ENCODE measurements at regions not wholly inside any gene's neighbourhood (a gene's known extent, or its start where the extent isn't known, plus 50 kb on each side); places are given as distances from the start of the nearest gene placed in this dataset.

- no peak for FAIRE-seq
Observed at GRCh38 chr7:116423499-116423898, 76.0 kb upstream of the CAV2 start.

- no peak for FAIRE-seq
Observed at GRCh38 chr7:116425647-116426209, 73.8 kb upstream of the CAV2 start.

DNA sequence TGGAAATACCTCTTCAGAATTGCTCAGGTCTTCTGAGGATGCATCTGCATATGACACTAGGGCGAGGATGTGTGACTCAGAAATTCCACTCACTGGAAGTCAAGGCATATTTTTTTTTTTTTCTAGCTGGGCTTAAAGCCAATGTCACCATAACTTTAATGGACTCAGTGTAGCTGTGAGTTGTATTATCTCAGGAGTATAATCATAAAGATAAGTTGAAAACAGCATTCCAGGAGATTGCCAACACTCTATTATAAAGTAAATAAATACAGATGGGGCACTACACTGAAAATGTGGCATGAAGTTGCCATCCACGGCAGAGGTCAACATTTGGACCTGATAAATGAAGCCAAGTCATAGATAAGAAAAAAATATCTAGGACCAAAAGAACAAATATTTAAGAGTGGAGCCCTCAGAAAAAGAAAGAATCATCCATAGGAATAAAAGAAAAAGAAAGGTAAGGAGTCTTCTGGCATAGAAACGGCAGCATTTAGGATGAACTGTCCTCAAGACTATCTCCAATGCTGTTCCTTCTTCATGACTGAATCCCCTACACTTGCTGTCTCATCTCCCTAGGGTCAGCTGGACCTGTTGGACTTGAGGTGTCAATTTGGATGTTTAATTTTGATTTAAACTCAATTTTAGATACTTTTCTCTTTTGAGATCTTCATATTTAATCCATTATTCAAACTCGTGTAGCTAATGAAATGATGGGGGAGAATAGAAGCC, 72.9 kb upstream of the CAV2 start:
- FAIRE-seq = peak; percentile 61

GRCh38 chr7:116429986-116430619, 69.4 kb upstream of the CAV2 start:
- FAIRE-seq = no peak

GRCh38 chr7:116431787-116432526, 67.6 kb upstream of the CAV2 start:
- no peak for FAIRE-seq

DNA sequence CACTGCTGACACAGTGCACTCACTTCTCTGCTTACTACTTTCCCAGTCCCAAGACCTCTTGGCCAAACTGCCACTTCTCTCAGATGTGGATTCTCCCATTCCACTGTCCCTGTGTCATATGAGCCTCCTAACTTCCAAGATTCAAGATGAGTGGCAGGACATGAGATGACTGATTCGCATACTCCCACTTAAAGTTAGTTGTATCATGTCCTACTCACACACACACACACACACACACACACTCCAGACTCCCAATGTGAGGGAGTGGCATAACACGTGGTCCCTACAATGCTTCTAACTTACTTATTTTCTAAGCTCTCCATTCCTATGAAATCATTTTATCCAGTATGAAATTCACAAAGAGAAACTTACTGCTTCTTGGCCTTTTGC, 67.0 kb upstream of the CAV2 start:
- no peak for FAIRE-seq

- FAIRE-seq = no peak
Observed at GRCh38 chr7:116433246-116433645, 66.3 kb upstream of the CAV2 start.

- no peak for FAIRE-seq
Observed at GRCh38 chr7:116434820-116435341, 64.7 kb upstream of the CAV2 start.

- FAIRE-seq = no peak
Observed at GRCh38 chr7:116436305-116436826, 63.2 kb upstream of the CAV2 start.

DNA sequence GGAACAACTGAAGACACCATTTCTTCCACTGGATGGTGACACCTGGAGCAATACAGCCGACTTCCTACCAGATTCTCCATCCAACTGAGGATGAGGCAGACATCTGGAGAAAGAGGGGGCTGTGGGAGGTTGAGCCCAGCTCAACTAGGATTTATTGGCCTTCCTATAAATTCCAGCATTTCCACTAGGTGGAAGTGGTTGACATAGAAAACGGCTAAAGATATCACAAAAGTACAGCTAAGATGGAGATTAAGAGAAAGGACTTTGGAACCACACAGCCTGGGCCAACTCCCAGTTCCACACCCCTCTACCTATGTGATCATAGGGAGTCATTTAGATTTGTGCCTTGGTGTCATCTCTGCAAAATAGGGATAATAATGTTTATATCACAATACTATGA, 61.3 kb upstream of the CAV2 start:
- FAIRE-seq = no peak

GRCh38 chr7:116439005-116439404, 60.5 kb upstream of the CAV2 start:
- FAIRE-seq = no peak

- FAIRE-seq = no peak
Observed at GRCh38 chr7:116439841-116440549, 59.5 kb upstream of the CAV2 start.

DNA sequence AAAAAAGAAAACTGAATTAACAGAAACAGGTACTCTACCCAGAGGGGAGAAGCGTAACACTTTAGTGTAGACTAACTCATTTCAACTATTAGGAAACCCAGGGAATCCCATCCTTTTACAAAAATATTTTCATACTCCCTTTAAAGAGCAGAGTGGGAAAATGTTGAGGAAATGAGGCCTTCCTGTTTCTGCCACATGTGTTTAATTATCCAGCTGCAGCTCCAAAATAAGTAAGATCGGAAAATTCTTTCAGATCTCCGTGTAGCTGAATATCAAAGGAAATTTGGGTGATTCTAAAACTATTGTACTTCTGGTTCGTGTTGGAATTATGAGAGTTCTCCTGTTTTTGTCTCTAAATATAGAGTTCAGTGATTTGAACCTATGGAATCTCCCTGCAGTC, 58.0 kb upstream of the CAV2 start:
- FAIRE-seq = no peak

- no peak for FAIRE-seq
Observed at GRCh38 chr7:116443101-116443523, 56.4 kb upstream of the CAV2 start.

DNA sequence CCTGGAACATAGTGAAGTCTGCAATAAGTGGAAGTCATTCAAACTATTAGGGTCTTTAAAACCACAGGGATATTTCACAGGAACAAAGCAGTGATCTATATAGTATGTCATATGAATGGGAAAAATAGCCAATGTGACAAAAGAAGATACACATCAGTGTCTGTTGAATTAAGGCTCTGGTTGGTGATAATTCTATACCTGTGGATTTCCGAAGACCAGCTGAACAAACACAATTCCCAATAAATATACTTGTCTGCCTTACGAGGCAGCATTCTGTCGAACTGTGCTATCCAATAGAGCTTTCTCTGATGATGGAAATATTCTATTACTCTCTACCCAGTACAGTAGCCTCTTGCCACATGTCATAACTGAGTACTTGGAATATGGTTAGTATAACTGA, 55.9 kb upstream of the CAV2 start:
- no peak for FAIRE-seq

GRCh38 chr7:116445447-116446211, 53.9 kb upstream of the CAV2 start:
- FAIRE-seq = no peak

DNA sequence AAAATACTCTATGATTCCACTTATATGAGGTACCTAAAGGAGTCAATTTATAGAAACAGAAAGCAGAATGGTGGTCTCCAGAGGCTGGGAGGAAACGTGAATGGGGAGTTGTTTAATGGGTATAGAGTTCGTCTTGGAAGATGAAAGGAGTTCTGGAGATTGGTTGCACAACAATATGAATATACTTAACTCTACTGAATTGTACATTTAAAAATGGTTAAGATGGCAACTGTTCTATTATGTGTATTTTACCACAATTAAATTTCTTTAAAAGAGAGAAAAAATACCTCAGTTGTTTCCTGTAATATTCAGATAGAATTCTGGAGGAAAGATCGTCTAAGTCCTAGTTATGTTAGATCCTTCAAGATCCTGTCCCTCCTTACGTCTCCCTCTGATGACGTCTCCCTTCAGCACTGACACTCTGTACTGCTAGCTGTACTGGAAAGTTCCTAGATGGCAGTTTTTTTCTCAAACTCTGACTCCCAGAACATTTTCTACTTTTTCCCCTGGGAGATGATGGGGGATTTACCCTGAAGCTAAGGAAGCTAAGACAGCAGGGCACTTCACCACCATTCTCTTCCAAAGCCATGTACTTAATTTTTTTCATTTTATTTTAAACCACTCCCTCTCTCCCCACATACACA, 53.2 kb upstream of the CAV2 start:
- FAIRE-seq = no peak

- FAIRE-seq = no peak
Observed at GRCh38 chr7:116447436-116447835, 52.1 kb upstream of the CAV2 start.

- FAIRE-seq = no peak
Observed at GRCh38 chr7:116447966-116448839, 51.3 kb upstream of the CAV2 start.

- FAIRE-seq = no peak
Observed at GRCh38 chr7:116449441-116449840, 50.1 kb upstream of the CAV2 start.
